Stimulated activated CD8-positive, alpha-beta memory T cell treated with anti-CD3 and anti-CD28 coated beads, Interleukin-12 subunit alpha, Interleukin-12 subunit beta, amount 100 ng/mL, for 1 hour (primary cell): ENCODE measurements at regions not wholly inside any gene's neighbourhood (a gene's known extent, or its start where the extent isn't known, plus 50 kb on each side); places are given as distances from the start of the nearest gene placed in this dataset.
A peak's percentile ranks its signal among the peaks of the same experiment; 100 is the strongest.
"Not testable (repeated sequence)": the region's sequence is repeated elsewhere in the genome, so short reads cannot be mapped to it uniquely, and the experiment has no call there.

ENCODE experiments used
- DNase-seq: peaks from one replicate; pipeline ENCODE4 v3.0.0-alpha.2; 2020; ENCODE audit warnings: low read depth

GRCh38 chr1:146510248-146510983 is 281.6 kb upstream of the NOTCH2NLA start:
- not testable (repeated sequence) for DNase-seq

GRCh38 chr1:146504121-146504520 is 275.3 kb upstream of the NOTCH2NLA start:
- DNase-seq = not testable (repeated sequence)

GRCh38 chr1:146487555-146487954 is 258.7 kb upstream of the NOTCH2NLA start:
- not testable (repeated sequence) for DNase-seq

- DNase-seq = not testable (repeated sequence)
These were observed 258.3 kb upstream of the NOTCH2NLA start for GRCh38 chr1:146487155-146487554.

- DNase-seq = not testable (repeated sequence)
These were observed 257.6 kb upstream of the NOTCH2NLA start for GRCh38 chr1:146486300-146487014.

GRCh38 chr1:146484195-146484594 is 255.4 kb upstream of the NOTCH2NLA start:
- DNase-seq = not testable (repeated sequence)

- DNase-seq = not testable (repeated sequence)
These were observed 250.4 kb upstream of the NOTCH2NLA start for GRCh38 chr1:146479188-146479587.

GRCh38 chr1:146478125-146478720 is 249.4 kb upstream of the NOTCH2NLA start:
- DNase-seq = not testable (repeated sequence)

- DNase-seq = not testable (repeated sequence)
These were observed 246.3 kb upstream of the NOTCH2NLA start for GRCh38 chr1:146475086-146475485.

- not testable (repeated sequence) for DNase-seq
These were observed 245.4 kb upstream of the NOTCH2NLA start for GRCh38 chr1:146474216-146474615.

- peak; percentile 53 for DNase-seq
These were observed 243.5 kb upstream of the NOTCH2NLA start for GRCh38 chr1:146472192-146472861.

- DNase-seq = not testable (repeated sequence)
These were observed 231.1 kb upstream of the NOTCH2NLA start for GRCh38 chr1:146459939-146460338.

- DNase-seq = not testable (repeated sequence)
These were observed 230.5 kb upstream of the NOTCH2NLA start for GRCh38 chr1:146459308-146459707.

- not testable (repeated sequence) for DNase-seq
These were observed 220.0 kb upstream of the NOTCH2NLA start for GRCh38 chr1:146448877-146449246.

GRCh38 chr1:146448212-146448876 is 219.5 kb upstream of the NOTCH2NLA start:
- peak; percentile 38 for DNase-seq

- DNase-seq = not testable (repeated sequence)
These were observed 215.0 kb upstream of the NOTCH2NLA start for GRCh38 chr1:146443871-146444222.

- not testable (repeated sequence) for DNase-seq
These were observed 214.5 kb upstream of the NOTCH2NLA start for GRCh38 chr1:146443088-146443870.

- not testable (repeated sequence) for DNase-seq
These were observed 209.7 kb upstream of the NOTCH2NLA start for GRCh38 chr1:146438543-146438942.

- not testable (repeated sequence) for DNase-seq
These were observed 187.8 kb upstream of the NOTCH2NLA start for GRCh38 chr1:146416642-146417041.

- not testable (repeated sequence) for DNase-seq
These were observed 186.2 kb upstream of the NOTCH2NLA start for GRCh38 chr1:146415017-146415416.

- DNase-seq = not testable (repeated sequence)
These were observed 185.1 kb upstream of the NOTCH2NLA start for GRCh38 chr1:146413911-146414310.
